Fibroblast of lung (primary cell): ENCODE measurements at regions not wholly inside any gene's neighbourhood (a gene's known extent, or its start where the extent isn't known, plus 50 kb on each side); places are given as distances from the start of the nearest gene placed in this dataset.
"Not testable (repeated sequence)": the region's sequence is repeated elsewhere in the genome, so short reads cannot be mapped to it uniquely, and the experiment has no call there.

Source experiments
- DNase-seq, 2 donors: peaks; one replicate each; pipeline versions ENCODE4 v3.0.0 to v3.0.0-alpha.2; 2010; ENCODE audit warnings: low read depth in 2 of 2
- H2AFZ ChIP-seq: 2 replicates; pipeline ENCODE4 v1.5.1; 2012; ENCODE audit warnings: low read length, control low read depth, inconsistent platforms
- H3K27ac ChIP-seq: 2 replicates; pipeline ENCODE4 v1.5.1; 2011; ENCODE audit warnings: low read length, control low read depth; ENCODE audit not compliant: insufficient read depth
- H3K27me3 ChIP-seq: 2 replicates; pipeline ENCODE4 v1.5.1; 2011; ENCODE audit warnings: mild to moderate bottlenecking, low read length; ENCODE audit not compliant: control insufficient read depth, insufficient read depth
- H3K36me3 ChIP-seq: 2 replicates; pipeline ENCODE4 v1.5.1; 2011; ENCODE audit warnings: low read length; ENCODE audit not compliant: control insufficient read depth, insufficient read depth
- H3K4me1 ChIP-seq: 2 replicates; pipeline ENCODE4 v1.5.1; 2011; ENCODE audit warnings: low read length; ENCODE audit not compliant: control insufficient read depth, insufficient read depth; ENCODE audit errors: extremely low read depth
- H3K4me2 ChIP-seq: 2 replicates; pipeline ENCODE4 v1.5.1; 2011; ENCODE audit warnings: low read length, control low read depth; ENCODE audit not compliant: insufficient read depth; ENCODE audit errors: extremely low read depth
- H3K4me3 ChIP-seq, 4 experiments: fragments of 200-600 bp in 1 of 4; sonication (generic) in 1 of 4; replicated peaks in 1 of 4; 2 replicates each; pipeline ENCODE4 v1.5.1; 2011 to 2016; ENCODE audit warnings: low read length in 4 of 4, low read depth in 3 of 4, mild to moderate bottlenecking in 3 of 4, control low read depth in 2 of 4, inconsistent platforms in 1 of 4, mixed read lengths in 1 of 4; ENCODE audit not compliant: insufficient read depth in 1 of 4; ENCODE audit errors: control extremely low read depth in 1 of 4
- H3K79me2 ChIP-seq: 2 replicates; pipeline ENCODE4 v1.5.1; 2012; ENCODE audit warnings: mild to moderate bottlenecking, low read length, inconsistent platforms; ENCODE audit not compliant: control insufficient read depth, insufficient read depth
- H3K9ac ChIP-seq: 2 replicates; pipeline ENCODE4 v1.5.1; 2011; ENCODE audit warnings: mild to moderate bottlenecking, low read length, control low read depth; ENCODE audit not compliant: insufficient read depth
- H3K9me3 ChIP-seq: 2 replicates; pipeline ENCODE4 v1.5.1; 2012; ENCODE audit warnings: low read depth, low read length; ENCODE audit not compliant: control insufficient read depth, insufficient read depth
- H4K20me1 ChIP-seq: 2 replicates; pipeline ENCODE4 v1.5.1; 2011; ENCODE audit warnings: low read length; ENCODE audit not compliant: control insufficient read depth, insufficient read depth; ENCODE audit errors: extremely low read depth
- CTCF ChIP-seq, 2 donors: IDR thresholded peaks in 1 of 2; conservative IDR thresholded peaks in 1 of 2; 1 replicate in 1 of 2; 2 replicates in 1 of 2; pipeline ENCODE4 v1.5.1; 2011 to 2012; ENCODE audit warnings: low read length in 2 of 2, control low read depth in 1 of 2, inconsistent platforms in 1 of 2, low read depth in 1 of 2, mild to moderate bottlenecking in 1 of 2
- EZH2 ChIP-seq: IDR thresholded peaks from 2 replicates; pipeline ENCODE4 v1.5.1; 2012; ENCODE audit warnings: low read length, control low read depth, mild to moderate bottlenecking; ENCODE audit errors: missing control alignments

DNA sequence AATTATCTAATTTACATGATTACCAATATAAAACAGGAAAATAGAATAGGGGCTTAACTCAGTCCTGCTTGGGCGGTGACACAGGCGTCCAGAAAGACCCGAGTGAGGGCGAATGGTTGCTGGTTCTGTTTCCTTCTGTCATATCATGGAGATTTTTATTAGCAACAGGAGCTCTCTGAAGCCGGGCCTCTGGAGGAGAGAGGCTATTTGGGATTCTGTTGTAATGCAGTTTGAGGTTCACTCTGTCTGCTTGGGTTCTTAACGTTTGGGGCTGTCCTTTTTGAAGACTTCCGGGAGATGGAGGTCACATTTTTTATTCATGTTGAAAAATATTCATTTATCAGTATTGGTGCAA lies 115.7 kb upstream of the ZNF536 start:
- no peaks in the 10 kb centered on the region for H3K27me3 ChIP-seq
- no peak overlapping the region for H3K4me3 ChIP-seq
- no peaks in the 10 kb centered on the region for H3K4me1 ChIP-seq
- no peaks in the 10 kb centered on the region for H3K9me3 ChIP-seq
- H3K27ac ChIP-seq: no peak overlapping the region
- no peaks in the 10 kb centered on the region for H3K36me3 ChIP-seq
- no peak for DNase-seq
- no peaks in the 10 kb centered on the region for H4K20me1 ChIP-seq
- no peaks in the 10 kb centered on the region for H3K79me2 ChIP-seq
- no peak overlapping the region for H2AFZ ChIP-seq
- TF ChIP-seq CTCF (conservative IDR thresholded peaks at IDR 0.05 in 1 of 2, IDR thresholded peaks at IDR 0.05 in 1 of 2; ENCODE audit: low read depth in 1 of 2, low read length in 2 of 2) (no peak), EZH2 (no peak)
- H3K9ac ChIP-seq: peak overlapping the region; percentile 16
- H3K4me2 ChIP-seq: no peak overlapping the region

- no peaks in the 10 kb centered on the region for H3K27me3 ChIP-seq
- H2AFZ ChIP-seq: no peak overlapping the region
- no peaks in the 10 kb centered on the region for H3K9me3 ChIP-seq
- no peak for DNase-seq
- H3K79me2 ChIP-seq: no peaks in the 10 kb centered on the region
- no peaks in the 10 kb centered on the region for H3K36me3 ChIP-seq
- no peak overlapping the region for H3K4me3 ChIP-seq
- no peaks in the 10 kb centered on the region for H4K20me1 ChIP-seq
- H3K9ac ChIP-seq: no peak overlapping the region
- H3K4me1 ChIP-seq: no peaks in the 10 kb centered on the region
- H3K4me2 ChIP-seq: no peak overlapping the region
- TF ChIP-seq CTCF (conservative IDR thresholded peaks at IDR 0.05 in 1 of 2, IDR thresholded peaks at IDR 0.05 in 1 of 2; ENCODE audit: low read depth in 1 of 2, low read length in 2 of 2) (no peak), EZH2 (no peak)
- no peak overlapping the region for H3K27ac ChIP-seq
Observed at GRCh38 chr19:30263830-30264381, 108.3 kb upstream of the ZNF536 start.

- not testable (repeated sequence) for H4K20me1 ChIP-seq, H3K9me3 ChIP-seq, H3K4me3 ChIP-seq, H2AFZ ChIP-seq, H3K27me3 ChIP-seq, H3K36me3 ChIP-seq, H3K79me2 ChIP-seq, DNase-seq, H3K9ac ChIP-seq, H3K27ac ChIP-seq, H3K4me1 ChIP-seq, H3K4me2 ChIP-seq
Observed at GRCh38 chr19:30265918-30266317, 106.3 kb upstream of the ZNF536 start.
